Fibroblast of skin of back (primary cell): ENCODE measurements at regions not wholly inside any gene's neighbourhood (a gene's known extent, or its start where the extent isn't known, plus 50 kb on each side); places are given as distances from the start of the nearest gene placed in this dataset.
"Not testable (repeated sequence)": the region's sequence is repeated elsewhere in the genome, so short reads cannot be mapped to it uniquely, and the experiment has no call there.

Source experiments
- DNase-seq: peaks from one replicate; pipeline ENCODE4 v3.0.0-alpha.2; 2013

DNA sequence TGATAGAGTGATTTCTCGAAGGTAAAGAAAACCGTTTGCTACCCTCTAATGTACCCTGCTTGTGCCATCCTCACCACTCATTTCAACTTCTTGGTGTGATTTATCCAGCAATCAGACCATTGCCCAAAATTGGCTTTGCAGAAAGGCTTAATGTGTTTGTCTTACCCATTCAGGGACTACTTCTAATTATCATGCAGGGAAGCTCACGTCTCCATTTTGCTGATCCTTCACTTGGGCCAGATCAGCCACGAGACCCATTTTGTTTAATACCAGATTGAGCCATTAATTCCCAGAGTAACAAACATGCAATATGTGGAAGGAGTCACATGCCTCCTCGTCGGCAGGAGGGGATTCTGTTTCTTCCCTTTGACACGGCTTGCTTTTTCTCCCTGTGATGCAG, 51.1 kb upstream of the CRY1 start:
- DNase-seq = no peak

DNA sequence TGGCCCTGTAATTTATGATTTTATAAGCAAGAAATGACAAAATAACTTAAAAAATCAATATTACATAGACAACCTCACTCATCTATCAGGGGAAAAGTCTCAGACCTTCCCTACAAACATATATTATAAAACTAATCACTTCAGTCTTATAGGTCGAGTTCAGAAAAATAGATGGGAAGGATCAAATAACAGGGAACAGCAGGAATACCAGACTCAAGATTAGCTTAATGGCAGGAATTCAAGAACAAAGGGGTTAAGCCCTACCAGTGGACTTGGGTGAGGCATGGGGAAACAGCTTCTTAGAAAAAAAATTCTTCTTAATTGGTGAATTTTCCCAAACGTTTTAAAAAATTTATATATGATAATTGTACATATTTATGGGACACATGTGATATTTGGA, 51.6 kb upstream of the CRY1 start:
- no peak for DNase-seq

DNA sequence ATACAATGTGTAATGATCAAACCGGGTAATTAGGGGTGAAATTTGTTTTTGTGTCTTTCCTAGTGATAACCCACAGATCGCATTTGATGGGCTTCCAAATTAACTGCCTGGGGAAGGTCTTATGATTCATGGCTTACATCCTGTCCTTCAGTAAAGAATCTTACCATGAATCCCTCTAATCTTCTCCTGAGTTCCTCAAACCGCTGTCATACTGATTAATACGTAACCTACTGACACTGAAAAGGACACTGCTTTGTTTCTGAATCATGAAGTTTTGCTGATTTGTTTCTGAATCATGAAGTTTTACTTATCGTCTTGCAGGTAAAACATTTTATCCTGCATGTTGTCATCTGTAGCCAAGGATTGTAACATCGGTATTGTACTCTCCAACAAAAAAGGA, 52.0 kb upstream of the CRY1 start:
- peak; percentile 37 for DNase-seq

DNA sequence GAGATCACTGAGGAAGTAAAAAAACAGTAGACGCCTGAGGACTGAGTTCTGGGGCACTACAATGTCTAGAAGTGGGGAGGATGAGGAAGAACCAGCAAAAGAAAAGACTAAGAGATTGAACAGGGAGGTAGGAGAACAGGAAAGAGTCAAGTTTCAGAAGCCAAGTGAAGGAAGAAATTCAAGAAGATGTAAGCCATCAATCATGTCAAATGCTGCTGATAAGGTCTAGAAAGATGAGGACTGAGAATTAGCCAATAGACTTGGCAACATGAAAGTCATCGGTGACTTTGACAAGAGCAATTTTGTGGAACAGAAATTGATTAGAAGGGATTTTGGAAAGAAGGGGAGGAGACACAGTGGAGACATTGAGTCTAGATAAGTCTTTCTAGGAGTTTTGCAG, 54.8 kb upstream of the CRY1 start:
- DNase-seq = no peak

DNA sequence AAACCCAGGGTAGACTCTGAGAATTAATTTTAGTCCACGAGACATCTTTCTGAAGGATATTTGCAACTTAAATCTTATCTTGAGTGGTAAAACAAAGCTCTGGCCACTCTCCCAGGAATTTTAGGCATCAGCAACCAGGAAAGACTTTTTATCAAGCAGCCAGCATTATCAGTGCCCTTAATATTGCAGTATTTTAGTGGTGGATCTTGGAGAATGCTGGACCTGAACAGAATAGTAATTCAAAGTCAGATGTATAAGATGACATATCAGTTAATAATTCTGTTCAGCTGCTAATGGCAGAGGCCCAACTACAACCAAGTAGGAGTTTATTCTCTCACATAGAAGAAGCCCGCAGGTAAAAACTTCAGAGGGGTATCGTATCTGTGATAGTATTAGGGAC, 59.0 kb upstream of the CRY1 start:
- no peak for DNase-seq

DNA sequence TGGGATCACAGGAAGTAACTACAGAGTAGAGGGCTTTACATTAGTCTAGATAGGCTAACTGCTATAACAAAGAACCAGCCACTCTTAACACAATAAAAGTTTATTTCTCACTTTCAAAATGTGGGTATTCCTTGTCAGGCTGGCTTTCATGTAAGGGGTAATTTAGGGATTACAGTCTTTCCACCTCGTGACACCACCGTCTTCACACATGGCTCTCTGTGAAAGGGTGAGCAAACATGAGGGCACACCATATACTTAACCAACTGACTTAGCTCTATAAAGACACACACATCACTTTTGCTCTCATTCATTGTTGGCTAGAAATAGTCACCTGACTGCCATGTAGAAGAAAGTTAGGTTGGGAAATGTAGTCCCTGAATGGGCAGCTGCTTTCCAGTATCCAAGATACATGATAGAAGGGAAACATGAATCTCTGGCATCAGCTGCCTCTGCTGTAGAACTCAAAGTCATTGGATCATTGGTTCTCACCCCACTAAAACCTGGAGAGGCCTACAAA, 66.1 kb upstream of the CRY1 start:
- no peak for DNase-seq

DNA sequence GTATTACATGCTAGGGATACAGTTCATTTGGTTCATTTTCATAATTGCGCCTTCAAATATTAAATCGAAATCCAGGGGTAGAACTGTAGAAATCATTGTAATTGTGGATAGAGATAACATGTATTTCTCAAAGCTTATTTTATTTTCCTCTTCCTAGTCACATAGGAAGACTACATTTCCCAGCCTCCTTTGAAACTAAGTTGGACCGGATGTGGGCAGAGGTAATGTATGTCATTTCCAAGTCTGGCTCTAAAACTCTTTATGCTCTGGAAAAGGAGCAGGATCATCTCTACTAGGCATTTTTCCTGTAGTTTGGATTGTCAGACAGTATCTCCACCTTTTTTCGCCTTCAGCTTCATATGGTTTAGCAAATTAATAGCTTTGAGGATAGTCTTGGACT, 70.1 kb upstream of the CRY1 start:
- DNase-seq = peak; percentile 11

DNA sequence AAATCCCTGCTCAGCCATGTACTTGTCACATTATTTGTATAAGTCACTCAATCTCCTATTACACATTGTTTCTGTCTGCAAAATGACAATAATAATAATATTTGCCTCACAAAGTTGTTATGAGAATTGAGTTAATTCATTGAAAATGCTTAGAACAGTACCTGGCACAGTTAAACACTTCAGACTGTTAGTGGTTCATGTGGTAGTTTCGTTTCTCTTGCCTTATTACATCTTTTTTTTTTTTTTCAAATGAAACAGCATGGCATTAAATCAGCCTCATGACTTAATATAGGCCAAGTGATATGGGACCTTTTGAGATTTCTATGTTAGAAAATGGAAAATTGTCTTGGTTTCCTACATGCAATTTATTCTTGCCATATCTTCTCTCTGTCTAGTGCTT, 71.0 kb upstream of the CRY1 start:
- DNase-seq = no peak

DNA sequence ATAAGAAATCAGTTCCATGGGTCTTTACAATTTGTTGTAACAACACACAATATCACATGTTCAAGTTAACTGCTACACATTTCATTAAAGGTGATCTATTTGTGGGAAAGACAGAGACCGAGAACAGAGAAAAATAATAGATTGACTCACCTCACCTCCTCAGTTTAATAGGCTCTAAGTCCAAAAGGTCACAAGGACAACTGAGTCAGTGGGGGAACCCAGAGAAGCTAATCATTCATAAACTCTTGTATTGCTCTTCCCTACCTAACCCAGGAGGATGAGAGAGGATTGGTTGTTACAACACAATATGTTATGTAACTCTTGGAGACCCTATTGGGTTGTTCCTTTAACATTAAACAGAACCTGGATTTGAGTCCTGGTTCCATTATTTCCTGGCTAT, 72.2 kb upstream of the CRY1 start:
- DNase-seq = no peak

DNA sequence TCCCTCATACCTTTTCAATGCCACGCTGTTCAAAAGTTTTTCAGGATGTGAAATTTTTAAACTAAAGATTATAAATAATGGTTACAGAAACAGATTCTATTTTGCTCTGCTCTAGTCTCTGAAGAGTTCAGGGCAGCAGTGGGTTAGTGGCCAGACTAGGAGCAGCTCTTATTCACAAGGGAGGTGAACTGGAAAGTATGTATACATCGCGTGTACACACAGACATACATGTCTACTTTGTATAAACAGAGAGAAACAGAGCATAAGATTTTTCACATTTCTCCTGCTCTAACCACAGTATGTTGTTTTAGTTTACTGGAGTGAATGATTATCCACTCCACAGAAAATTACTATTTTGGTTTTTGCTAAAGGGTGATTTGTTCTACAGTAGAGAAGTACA, 74.4 kb upstream of the CRY1 start:
- DNase-seq = no peak

DNA sequence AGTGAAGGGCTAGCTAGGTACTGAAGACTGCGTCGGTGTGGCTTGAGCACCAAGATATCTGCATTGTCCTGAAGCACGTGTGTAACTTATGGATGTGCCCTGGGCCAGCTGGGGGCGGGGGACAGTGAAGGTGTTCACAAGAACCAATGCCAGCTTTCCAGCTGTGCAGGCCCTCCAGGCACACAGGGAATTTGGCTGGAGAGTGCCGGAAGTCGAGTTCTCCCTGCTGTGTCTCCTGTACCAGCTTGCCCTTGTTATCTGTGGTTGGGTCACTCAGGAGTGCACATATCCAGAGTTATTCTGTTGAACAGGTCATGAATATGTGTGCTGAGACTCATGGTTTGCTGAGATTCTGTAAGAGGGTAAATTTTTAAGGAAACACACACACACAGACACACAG, 75.9 kb upstream of the CRY1 start:
- no peak for DNase-seq

DNA sequence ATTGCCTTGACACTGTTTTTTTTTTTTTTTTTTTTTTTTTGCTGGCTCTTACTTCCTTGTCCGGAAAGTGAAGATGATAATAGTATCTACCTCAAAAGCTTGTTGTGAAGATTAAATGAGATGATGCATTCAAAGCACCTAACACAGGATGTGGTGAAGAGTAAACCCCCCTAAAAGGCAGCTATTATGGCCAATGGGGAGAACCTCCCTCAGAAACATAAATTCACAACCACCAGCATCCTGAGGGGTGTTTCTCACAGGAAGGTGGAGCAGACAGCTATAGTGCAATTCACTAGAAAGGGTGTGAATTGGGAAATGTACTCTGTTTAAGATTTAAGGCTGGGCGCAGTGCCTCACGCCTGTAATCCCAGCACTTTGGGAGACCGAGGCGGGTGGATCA, 85.4 kb upstream of the CRY1 start:
- no peak for DNase-seq

DNA sequence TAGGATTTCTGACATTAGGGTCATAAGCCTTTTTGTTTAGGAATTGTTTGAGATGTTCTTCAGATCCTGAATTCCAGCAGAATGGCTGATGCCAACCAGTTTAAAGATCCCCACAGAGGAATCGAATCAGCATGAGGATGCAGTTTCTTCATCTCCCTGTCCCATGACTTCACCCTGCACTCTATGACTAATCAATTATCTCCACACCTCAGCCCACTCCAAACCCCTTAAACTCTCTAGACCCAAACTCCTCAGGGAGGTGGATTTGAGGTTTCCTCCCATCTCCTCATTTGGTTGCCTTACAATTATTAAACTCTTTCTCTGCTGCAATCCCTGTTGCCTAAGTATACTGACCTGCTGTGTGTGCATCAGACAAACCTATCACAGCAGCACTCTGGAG, 86.5 kb upstream of the CRY1 start:
- peak; percentile 1 for DNase-seq

DNA sequence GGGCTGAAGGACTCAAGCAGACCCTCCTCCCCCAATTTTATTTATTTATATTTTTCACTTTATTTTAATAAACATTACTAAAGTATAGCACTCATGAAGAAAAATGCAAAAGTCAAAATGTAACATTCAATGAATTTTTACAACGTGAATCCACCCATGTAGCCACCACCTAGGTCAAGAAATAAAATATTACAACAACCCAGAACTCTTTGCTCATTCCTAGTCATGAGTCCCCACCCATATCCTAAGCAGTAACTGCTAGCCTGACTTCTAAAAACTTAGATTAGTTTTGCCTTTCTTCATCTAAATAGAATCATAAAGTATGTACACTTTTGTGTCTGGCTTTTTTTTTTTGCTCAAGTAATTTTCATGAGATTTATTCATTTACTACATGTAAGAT, 86.9 kb upstream of the CRY1 start:
- DNase-seq = no peak

DNA sequence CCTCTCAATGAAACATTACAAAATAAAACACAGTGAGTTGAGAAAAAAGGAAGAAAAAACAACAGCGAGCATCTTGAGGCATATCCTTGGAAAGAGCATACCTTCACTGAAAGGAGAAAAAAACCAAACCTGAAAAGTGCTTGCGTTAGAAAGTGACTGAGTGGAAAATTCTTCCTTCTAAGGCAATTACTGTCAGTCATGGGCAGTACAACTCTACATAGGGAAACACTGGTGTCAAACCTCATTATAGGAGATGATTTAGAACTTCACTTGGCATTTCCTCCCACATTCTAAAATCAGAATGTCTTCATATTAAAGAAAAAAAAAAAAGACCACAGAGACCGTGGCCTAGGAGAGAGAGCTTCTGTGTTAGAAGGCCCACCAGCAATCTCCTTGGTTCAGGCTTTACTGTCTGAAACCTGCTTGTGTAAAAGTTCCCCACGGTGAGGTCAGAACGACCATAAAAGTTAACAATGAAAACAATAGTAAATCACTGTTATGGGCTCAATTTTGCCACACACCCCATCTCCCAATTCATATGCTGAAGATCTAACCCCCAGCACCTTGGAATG, 91.1 kb upstream of the CRY1 start:
- DNase-seq = no peak

DNA sequence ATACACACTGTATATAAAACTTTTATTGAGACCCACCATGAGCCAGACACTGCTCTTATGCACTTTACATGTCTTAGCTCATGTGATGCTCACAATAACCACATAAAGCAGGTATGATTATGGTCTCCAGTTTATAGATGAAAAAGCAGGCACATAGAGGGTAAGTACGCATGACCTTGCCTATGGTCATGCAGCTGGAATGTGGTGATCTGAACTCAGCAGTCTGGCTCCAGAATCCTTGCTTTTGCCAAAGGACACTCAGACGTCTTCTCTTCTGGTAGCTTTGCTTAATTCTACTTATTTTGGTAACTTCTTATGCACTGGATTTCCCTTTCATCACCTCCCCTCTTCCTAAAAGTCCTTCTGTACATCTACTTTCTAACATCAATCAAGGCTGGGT, 103.3 kb upstream of the CRY1 start:
- DNase-seq = peak; percentile 32

DNA sequence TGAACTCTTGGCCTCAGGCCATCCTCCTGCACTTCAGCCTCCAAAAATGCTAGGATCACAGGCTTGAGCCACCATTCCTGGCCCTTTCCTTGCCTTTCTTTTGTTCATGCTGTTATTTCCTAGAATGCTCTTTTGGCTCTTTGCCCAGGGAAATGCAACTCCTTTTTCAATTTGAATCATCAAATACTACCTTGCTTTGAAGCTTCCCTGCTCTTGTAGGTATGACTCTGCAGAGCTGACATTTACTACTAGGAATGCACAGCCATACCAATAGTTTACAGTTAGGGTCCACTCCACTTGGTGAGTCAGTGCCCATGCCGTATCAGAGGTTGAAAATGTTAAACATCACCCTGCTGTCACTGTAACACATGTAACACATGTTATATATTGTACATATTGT, 107.0 kb upstream of the CRY1 start:
- peak; percentile 45 for DNase-seq

DNA sequence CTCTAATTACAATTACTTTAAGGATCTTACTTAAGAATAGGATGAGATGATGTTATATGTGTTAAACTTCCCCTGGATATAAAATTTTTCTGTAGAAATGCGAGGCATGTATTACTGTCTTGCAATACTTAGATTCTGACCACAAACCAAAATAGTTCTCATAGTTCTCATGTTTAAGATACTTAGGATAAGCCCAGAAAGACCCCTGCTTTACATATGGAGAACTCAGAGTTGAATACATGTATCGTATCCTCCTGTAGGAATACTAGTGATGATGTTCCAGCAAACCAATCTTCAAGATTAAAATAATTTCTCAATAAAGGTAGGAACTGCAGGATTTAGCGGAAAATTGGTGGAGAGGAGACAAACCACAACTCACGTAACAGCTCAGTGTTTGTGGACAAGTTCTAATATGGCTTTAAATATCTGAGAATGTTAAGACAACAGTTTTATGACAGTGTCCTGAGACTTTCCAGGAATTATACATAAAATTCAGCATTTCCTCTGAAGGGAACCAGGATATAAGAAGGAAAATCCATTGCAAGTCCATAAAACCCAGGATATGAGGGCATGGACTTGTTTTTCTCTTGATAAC, 114.7 kb upstream of the CRY1 start:
- DNase-seq = peak; percentile 82

DNA sequence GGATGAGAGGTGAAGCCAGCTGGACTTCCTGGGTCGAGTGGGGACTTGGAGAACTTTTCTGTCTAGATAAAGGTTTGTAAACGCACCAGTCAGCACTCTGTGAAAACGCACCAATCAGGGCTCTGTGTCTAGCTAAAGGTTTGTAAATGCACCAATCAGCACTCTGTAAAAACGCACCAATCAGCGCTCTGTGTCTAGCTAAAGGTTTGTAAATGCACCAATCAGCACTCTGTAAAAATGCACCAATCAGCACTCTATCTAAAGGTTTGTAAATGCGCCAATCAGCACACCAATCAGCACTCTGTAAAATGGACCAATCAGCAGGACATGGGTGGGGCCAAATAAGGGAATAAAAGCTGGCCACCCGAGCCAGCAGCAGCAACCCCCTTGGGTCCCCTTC, 116.4 kb upstream of the CRY1 start:
- not testable (repeated sequence) for DNase-seq

DNA sequence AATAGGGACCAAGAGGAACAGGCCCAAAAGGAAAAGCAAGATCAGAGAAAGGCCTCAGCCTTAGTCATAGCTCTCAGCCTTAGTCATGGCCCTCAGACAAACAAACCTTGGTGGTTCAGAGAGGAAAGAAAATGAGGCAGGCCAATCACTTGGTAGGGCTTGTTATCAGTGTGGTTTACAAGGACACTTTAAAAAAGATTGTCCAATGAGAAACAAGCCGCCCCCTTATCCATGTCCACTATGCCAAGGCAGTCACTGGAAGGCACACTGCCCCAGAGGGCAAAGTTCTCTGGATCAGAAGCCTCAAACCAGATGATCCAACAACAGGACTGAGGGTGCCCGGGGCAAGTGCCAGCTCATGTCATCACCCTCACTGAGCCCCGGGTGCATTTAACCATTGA, 121.0 kb upstream of the CRY1 start:
- peak; percentile 78 for DNase-seq

DNA sequence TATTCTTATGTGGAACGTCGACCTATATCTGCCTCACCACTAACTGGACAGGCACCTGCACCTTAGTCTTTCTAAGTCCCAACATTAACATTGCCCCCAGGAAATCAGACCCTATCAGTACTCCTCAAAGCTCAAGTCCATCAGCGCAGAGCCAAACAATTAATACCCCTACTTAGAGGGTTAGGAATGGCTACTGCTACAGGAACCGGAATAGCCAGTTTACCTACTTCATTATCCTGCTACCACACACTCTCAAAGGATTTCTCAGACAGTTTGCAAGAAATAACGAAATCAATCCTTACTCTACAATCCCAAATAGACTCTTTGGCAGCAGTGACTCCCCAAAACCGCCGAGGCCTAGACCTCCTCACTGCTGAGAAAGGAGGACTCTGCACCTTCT, 123.1 kb upstream of the CRY1 start:
- not testable (repeated sequence) for DNase-seq

DNA sequence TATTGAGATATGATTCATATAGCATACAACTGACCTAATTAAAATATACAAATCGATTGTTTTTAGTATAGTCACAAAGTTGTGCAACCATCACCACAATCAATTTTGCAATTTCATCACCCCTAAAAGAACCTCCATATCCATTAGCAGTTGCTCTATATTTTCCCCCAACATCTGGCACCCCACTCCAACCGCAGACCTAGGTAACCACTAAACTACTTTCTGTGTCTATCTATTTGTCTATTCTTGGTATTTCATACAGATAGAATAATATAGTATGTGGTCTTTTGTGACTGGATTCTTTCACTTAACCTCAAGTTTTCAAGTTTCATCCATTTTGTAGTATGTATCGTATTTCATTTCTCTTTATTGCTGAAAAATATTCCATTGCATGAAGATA, 126.0 kb upstream of the CRY1 start:
- DNase-seq = no peak

DNA sequence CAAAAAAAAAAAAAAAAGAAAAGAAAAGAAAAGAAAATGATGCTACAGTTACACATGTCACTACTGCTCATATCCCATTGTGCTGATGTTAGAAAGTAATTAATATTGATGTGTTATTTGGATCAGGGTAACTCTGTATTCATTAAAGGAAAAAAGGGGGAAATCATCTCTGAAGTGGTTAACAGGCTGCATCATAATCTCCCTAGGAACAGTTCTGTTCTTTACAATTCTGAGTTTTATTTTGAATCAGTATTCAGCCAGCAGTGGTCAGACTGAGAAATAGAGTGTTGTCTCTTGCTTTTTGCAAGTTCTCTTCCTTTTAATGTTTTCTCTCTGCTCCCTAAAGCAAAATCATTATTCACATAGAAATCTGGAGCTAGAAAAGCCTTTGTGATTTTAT, 128.6 kb upstream of the CRY1 start:
- no peak for DNase-seq

DNA sequence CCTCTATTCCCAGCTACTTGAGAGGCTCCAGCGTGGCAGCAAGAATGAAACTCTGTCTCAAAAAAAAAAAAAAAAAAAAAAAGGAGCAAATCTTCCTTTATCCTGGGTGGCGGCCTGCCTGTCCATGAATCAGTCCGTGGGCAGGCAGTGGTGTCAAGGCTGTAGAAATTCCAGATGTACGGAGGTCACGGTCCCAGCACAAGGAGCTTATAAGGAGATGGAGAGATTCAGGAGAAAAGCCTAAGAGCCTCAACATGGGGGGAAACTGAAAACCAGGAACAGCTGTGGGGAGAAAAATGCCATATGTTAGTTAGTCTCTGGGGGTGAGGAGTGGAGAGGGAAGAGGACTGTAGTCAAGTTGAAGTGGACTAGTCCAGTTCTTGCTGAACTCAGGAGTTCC, 130.5 kb upstream of the CRY1 start:
- peak; percentile 35 for DNase-seq

DNA sequence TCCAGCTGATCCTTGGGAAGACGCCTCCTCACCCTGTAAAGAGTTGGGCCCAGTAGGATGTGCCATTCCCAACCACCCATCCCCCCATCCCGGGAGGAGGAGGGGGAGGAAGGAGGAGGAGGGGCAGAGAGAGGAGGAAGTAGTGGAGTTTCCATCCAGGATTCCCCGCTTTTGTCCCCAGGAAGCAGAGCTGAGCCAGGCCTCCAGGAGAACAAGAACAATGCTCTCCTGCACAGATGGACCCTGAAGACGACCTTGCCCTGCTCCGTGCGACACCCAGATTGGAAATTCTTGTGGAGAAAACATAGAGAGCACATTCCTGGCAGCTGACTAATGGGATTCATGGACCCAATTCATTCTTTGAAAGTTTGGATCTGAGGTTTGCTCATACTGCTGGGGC, 132.3 kb upstream of the CRY1 start:
- peak; percentile 81 for DNase-seq
